Mammary epithelial cell (primary cell): ENCODE measurements at regions not wholly inside any gene's neighbourhood (a gene's known extent, or its start where the extent isn't known, plus 50 kb on each side); places are given as distances from the start of the nearest gene placed in this dataset.

Experiments used
- EZH2 ChIP-seq: IDR thresholded peaks from 2 replicates; pipeline ENCODE4 v1.6.1; 2012; ENCODE audit warnings: low read length, inconsistent platforms, borderline replicate concordance
- TF ChIP-seq, protein P1 (sequence below), 2 donors: IDR thresholded peaks in 1 of 2; conservative IDR thresholded peaks in 1 of 2; 2 replicates each; pipeline ENCODE4 v1.5.1; 2011 to 2012; ENCODE audit warnings: inconsistent platforms in 2 of 2, low read length in 2 of 2, mild to moderate bottlenecking in 2 of 2, control low read depth in 1 of 2, low read depth in 1 of 2; ENCODE audit not compliant: insufficient read depth in 1 of 2; ENCODE audit errors: extremely low read depth in 1 of 2

DNA sequence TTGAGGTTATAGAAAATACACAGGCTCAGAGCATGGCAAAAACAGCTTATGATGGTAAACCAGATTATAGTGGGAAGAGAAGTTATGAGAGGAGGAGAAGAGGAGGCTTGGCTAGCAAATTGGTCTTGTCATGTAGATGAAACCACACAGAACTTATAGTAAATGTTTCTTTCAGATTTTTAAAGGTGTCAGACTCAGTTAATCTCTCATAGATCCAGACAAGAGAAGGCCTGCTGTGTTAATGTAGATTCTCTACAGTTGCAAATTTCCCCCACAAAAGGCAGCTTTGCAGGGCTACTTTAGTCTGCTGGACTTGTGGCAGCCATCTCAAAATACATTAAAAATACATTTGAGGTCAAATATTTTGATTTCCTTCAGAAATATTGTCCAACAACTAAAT lies 1731.7 kb downstream of the ARAP2 start:
- TF ChIP-seq EZH2 = no peak
- TF ChIP-seq, protein P1, sequence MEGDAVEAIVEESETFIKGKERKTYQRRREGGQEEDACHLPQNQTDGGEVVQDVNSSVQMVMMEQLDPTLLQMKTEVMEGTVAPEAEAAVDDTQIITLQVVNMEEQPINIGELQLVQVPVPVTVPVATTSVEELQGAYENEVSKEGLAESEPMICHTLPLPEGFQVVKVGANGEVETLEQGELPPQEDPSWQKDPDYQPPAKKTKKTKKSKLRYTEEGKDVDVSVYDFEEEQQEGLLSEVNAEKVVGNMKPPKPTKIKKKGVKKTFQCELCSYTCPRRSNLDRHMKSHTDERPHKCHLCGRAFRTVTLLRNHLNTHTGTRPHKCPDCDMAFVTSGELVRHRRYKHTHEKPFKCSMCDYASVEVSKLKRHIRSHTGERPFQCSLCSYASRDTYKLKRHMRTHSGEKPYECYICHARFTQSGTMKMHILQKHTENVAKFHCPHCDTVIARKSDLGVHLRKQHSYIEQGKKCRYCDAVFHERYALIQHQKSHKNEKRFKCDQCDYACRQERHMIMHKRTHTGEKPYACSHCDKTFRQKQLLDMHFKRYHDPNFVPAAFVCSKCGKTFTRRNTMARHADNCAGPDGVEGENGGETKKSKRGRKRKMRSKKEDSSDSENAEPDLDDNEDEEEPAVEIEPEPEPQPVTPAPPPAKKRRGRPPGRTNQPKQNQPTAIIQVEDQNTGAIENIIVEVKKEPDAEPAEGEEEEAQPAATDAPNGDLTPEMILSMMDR (conservative IDR thresholded peaks at IDR 0.05 in 1 of 2, IDR thresholded peaks at IDR 0.05 in 1 of 2; ENCODE audit: extremely low read depth in 1 of 2, insufficient read depth in 1 of 2, low read depth in 1 of 2, low read length in 2 of 2) = no peak
